PFSK-1 (cell line): ENCODE measurements at regions not wholly inside any gene's neighbourhood (a gene's known extent, or its start where the extent isn't known, plus 50 kb on each side); places are given as distances from the start of the nearest gene placed in this dataset.

Experiments used
- FOXP2 ChIP-seq: optimal IDR thresholded peaks from 2 replicates; pipeline ENCODE3; 2011; ENCODE audit warnings: borderline replicate concordance, control low read depth, inconsistent platforms; ENCODE audit not compliant: insufficient read depth; ENCODE audit errors: extremely low read length, extremely low read depth
- TF ChIP-seq, protein P1 (sequence below), 2 experiments: IDR thresholded peaks; 2 replicates each; pipeline versions ENCODE4 v1.6.1 to v1.8.0; 2011 to 2012; ENCODE audit warnings: low read depth in 2 of 2, low read length in 2 of 2, control low read depth in 1 of 2, inconsistent platforms in 1 of 2, mild to moderate bottlenecking in 1 of 2, moderate library complexity in 1 of 2; ENCODE audit not compliant: insufficient read depth in 1 of 2

DNA sequence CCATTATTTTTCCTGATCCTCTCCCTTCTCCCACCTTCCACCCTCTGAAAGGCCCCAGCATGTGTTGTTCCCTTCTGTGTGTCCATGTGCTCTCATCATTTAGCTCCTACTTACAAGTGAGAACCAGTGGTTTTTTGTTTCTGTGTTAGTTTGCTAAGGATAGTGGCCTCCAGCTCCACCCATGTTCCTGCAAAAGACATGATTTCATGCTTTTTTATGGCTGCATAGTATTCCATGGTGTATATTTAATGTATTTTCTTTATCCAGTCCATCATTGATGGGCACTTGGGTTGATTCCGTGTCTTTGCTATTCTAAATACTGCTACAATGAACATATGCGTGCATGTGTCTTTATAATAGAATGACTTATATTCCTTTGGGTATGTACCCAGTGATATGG, 89.4 kb upstream of the C1orf174 start:
- no peak for TF ChIP-seq FOXP2
- TF ChIP-seq, protein P1, sequence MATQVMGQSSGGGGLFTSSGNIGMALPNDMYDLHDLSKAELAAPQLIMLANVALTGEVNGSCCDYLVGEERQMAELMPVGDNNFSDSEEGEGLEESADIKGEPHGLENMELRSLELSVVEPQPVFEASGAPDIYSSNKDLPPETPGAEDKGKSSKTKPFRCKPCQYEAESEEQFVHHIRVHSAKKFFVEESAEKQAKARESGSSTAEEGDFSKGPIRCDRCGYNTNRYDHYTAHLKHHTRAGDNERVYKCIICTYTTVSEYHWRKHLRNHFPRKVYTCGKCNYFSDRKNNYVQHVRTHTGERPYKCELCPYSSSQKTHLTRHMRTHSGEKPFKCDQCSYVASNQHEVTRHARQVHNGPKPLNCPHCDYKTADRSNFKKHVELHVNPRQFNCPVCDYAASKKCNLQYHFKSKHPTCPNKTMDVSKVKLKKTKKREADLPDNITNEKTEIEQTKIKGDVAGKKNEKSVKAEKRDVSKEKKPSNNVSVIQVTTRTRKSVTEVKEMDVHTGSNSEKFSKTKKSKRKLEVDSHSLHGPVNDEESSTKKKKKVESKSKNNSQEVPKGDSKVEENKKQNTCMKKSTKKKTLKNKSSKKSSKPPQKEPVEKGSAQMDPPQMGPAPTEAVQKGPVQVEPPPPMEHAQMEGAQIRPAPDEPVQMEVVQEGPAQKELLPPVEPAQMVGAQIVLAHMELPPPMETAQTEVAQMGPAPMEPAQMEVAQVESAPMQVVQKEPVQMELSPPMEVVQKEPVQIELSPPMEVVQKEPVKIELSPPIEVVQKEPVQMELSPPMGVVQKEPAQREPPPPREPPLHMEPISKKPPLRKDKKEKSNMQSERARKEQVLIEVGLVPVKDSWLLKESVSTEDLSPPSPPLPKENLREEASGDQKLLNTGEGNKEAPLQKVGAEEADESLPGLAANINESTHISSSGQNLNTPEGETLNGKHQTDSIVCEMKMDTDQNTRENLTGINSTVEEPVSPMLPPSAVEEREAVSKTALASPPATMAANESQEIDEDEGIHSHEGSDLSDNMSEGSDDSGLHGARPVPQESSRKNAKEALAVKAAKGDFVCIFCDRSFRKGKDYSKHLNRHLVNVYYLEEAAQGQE (IDR thresholded peaks at IDR 0.05; ENCODE audit: insufficient read depth in 1 of 2, low read depth in 2 of 2, low read length in 2 of 2), result no peak
